ENCODE measurements at regions not wholly inside any gene's neighbourhood (a gene's known extent, or its start where the extent isn't known, plus 50 kb on each side); places are given as distances from the start of the nearest gene placed in this dataset.

GRCh38 chr4:81648576-81649275 is 177.0 kb upstream of the RASGEF1B start:
- Histone ChIP-seq H3K27ac (ENCODE audit: low read depth, low read length) (no peak overlapping the region), H3K36me3 (ENCODE audit: control insufficient read depth, insufficient read depth, low read length) (no peaks in the 10 kb centered on the region), H3K9ac (ENCODE audit: extremely low read depth, low read length, poor library complexity, severe bottlenecking) (no peak overlapping the region), H3K4me3 (ENCODE audit: low read length) (no peak overlapping the region), H3K9me3 (ENCODE audit: control insufficient read depth, low read length) (peaks cover 20% of the 10 kb centered on the region), H3K4me1 (ENCODE audit: control insufficient read depth, insufficient read depth, low read length) (peaks cover 24% of the 10 kb centered on the region), H3K27me3 (ENCODE audit: control insufficient read depth, insufficient read depth, low read length, poor library complexity, severe bottlenecking) (no peaks in the 10 kb centered on the region)
- Mint-ChIP-seq H3K27ac (no peak overlapping the region), H3K27me3 (ENCODE audit: insufficient read depth) (peaks cover 25% of the 10 kb centered on the region), H3K4me1 (peaks cover 61% of the 10 kb centered on the region), H3K4me3 (no peak overlapping the region), H3K36me3 (ENCODE audit: low read depth) (peaks cover 2% of the 10 kb centered on the region), H3K9me3 (peaks cover 17% of the 10 kb centered on the region)
- no peak for DNase-seq
- no peak for TF ChIP-seq CTCF (conservative IDR thresholded peaks at IDR 0.05)
- WGBS, 2 experiments (ENCODE audit: insufficient coverage in 1 of 2, insufficient read length in 1 of 2): 69 to 87% methylated on average over 3 to 4 of the region's 4 CpGs

DNA sequence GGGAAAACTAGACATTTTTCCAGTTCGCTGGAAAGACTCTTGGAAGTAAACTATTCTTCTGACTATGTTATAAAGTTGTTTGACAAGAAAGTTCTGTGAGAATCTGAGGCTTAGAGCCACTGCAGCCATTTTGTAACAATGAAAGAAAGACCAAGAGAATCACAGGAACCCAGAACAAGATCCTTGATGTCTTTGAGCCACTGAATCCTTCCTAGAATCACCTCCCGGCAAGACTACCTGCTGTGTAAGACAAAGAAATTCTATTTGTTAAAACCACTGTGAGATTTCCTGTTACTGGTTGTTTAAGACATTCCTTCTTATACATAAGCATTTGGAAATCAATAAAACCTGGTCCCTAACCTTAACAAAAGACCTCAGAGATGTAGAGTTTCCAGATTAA is 175.7 kb upstream of the RASGEF1B start:
- no peak overlapping the region for H3K9ac ChIP-seq (ENCODE audit: extremely low read depth, low read length, poor library complexity, severe bottlenecking)
- Mint-ChIP-seq H3K27ac (no peak overlapping the region), H3K27me3 (ENCODE audit: insufficient read depth) (peaks cover 25% of the 10 kb centered on the region), H3K9me3 (peaks cover 20% of the 10 kb centered on the region), H3K36me3 (ENCODE audit: low read depth) (peaks cover 2% of the 10 kb centered on the region), H3K4me1 (peaks cover 52% of the 10 kb centered on the region), H3K4me3 (no peak overlapping the region)
- no peak overlapping the region for H3K27ac ChIP-seq (ENCODE audit: low read depth, low read length)
- 29 to 54% methylated on average over 1 to 2 of the region's 2 CpGs for WGBS, 2 experiments (ENCODE audit: insufficient coverage in 1 of 2, insufficient read length in 1 of 2)
- peaks cover 22% of the 10 kb centered on the region for H3K9me3 ChIP-seq (ENCODE audit: control insufficient read depth, low read length)
- peaks cover 23% of the 10 kb centered on the region for H3K4me1 ChIP-seq (ENCODE audit: control insufficient read depth, insufficient read depth, low read length)
- no peak overlapping the region for H3K4me3 ChIP-seq (ENCODE audit: low read length)
- TF ChIP-seq CTCF (conservative IDR thresholded peaks at IDR 0.05): no peak
- peak; percentile 63 for DNase-seq
- H3K27me3 ChIP-seq (ENCODE audit: control insufficient read depth, insufficient read depth, low read length, poor library complexity, severe bottlenecking): no peaks in the 10 kb centered on the region
- no peaks in the 10 kb centered on the region for H3K36me3 ChIP-seq (ENCODE audit: control insufficient read depth, insufficient read depth, low read length)

DNA sequence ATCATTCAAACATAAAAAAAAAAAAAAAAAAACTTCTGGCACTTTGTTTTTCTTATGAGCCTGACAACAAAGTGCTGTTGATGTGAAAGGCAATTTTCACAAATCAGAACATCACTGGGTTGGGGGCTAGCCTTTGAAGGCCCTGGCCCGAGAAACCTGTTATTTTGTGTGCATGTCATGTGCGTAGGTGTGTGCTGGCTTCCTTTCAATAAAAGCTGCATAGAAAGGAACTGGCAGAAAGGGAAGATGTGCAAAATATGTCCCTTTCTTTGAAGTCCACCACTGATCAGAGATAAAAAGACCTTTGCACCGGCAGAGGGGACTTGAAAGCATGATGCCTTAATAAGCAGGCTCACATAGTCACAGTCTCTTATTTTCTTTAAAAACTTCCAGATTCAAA is 170.8 kb upstream of the RASGEF1B start:
- Mint-ChIP-seq H3K4me3 (no peak overlapping the region), H3K36me3 (ENCODE audit: low read depth) (peaks cover 2% of the 10 kb centered on the region), H3K27me3 (ENCODE audit: insufficient read depth) (peaks cover 22% of the 10 kb centered on the region), H3K4me1 (peaks cover 16% of the 10 kb centered on the region), H3K27ac (no peak overlapping the region), H3K9me3 (peaks cover 20% of the 10 kb centered on the region)
- no peaks in the 10 kb centered on the region for H3K27me3 ChIP-seq (ENCODE audit: control insufficient read depth, insufficient read depth, low read length, poor library complexity, severe bottlenecking)
- H3K36me3 ChIP-seq (ENCODE audit: control insufficient read depth, insufficient read depth, low read length): no peaks in the 10 kb centered on the region
- no peak overlapping the region for H3K9ac ChIP-seq (ENCODE audit: extremely low read depth, low read length, poor library complexity, severe bottlenecking)
- 89 to 100% methylated on average over 2 to 3 of the region's 3 CpGs for WGBS, 2 experiments (ENCODE audit: insufficient coverage in 1 of 2, insufficient read length in 1 of 2)
- H3K4me3 ChIP-seq (ENCODE audit: low read length): no peak overlapping the region
- no peak for DNase-seq
- no peak for TF ChIP-seq CTCF (conservative IDR thresholded peaks at IDR 0.05)
- no peaks in the 10 kb centered on the region for H3K4me1 ChIP-seq (ENCODE audit: control insufficient read depth, insufficient read depth, low read length)
- no peak overlapping the region for H3K27ac ChIP-seq (ENCODE audit: low read depth, low read length)
- H3K9me3 ChIP-seq (ENCODE audit: control insufficient read depth, low read length): peaks cover 22% of the 10 kb centered on the region
